A549 (cell line): ENCODE measurements at regions not wholly inside any gene's neighbourhood (a gene's known extent, or its start where the extent isn't known, plus 50 kb on each side); places are given as distances from the start of the nearest gene placed in this dataset.

Experiments used
- ATAC-seq, 2 experiments: fragments of 200-7000 bp in 1 of 2; fragments of >200 bp in 1 of 2; cut with Nextera tagmentation in 1 of 2; cut with Tn5 transposase in 1 of 2; 3 replicates each; pipeline versions ENCODE4 v1.8.0 to v1.9.1; 2018 to 2020; ENCODE audit warnings: mild to moderate bottlenecking in 1 of 2, moderate library complexity in 1 of 2
- CTCF ChIA-PET: fragments of 300-600 bp; sonication (Branson Sonifier 250); formaldehyde crosslinking; extraction: SDS; loops from one replicate; lab custom pipeline; 2021; ENCODE audit warnings: antibody characterized with exemption, inconsistent platforms; lab: Yijun Ruan, JAX
- POLR2A ChIA-PET: fragments of 350-600 bp; formaldehyde crosslinking; extraction: SDS; loops from one replicate; lab custom pipeline; 2021; ENCODE audit warnings: antibody characterized with exemption, inconsistent platforms; lab: Yijun Ruan, JAX
- DNase-seq, 2 experiments: peaks; one replicate each; pipeline versions ENCODE4 v3.0.0 to v3.0.0-alpha.2; 2011 to 2016; ENCODE audit warnings: low read depth in 1 of 2, low spot score in 1 of 2
- FAIRE-seq: peaks from 2 replicates; lab custom pipeline; 2011; peaks lifted over from hg19 to GRCh38; lab: Jason Lieb, UNC
- H3K27ac ChIP-seq, 2 experiments: fragments of >200 bp; sonication (Bioruptor Twin); formaldehyde crosslinking; 3 replicates each; pipeline ENCODE4 v1.5.1; 2016 to 2017
- H3K4me1 ChIP-seq: fragments of >200 bp; sonication (Bioruptor Twin); formaldehyde crosslinking; 3 replicates; pipeline ENCODE4 v1.6.1; 2016
- H3K4me2 ChIP-seq: fragments of >200 bp; sonication (Bioruptor Twin); formaldehyde crosslinking; 3 replicates; pipeline ENCODE4 v1.6.1; 2016
- H3K4me3 ChIP-seq: fragments of >200 bp; sonication (Bioruptor Twin); formaldehyde crosslinking; 3 replicates; pipeline ENCODE4 v1.5.1; 2016
- H3K9me3 ChIP-seq: fragments of >200 bp; sonication (Bioruptor Twin); formaldehyde crosslinking; 3 replicates; pipeline ENCODE4 v1.6.1; 2016
- BHLHE40 ChIP-seq: IDR thresholded peaks from 2 replicates; pipeline ENCODE4 v1.6.1; 2012; ENCODE audit warnings: low read depth, low read length, inconsistent platforms
- CBX2 ChIP-seq: fragments of 200-600 bp; sonication (generic); IDR thresholded peaks from 2 replicates; pipeline ENCODE4 v1.6.1; 2016; ENCODE audit warnings: low read depth, mild to moderate bottlenecking, borderline replicate concordance
- CEBPB ChIP-seq, 2 experiments: fragments of >200 bp in 1 of 2; sonication (Bioruptor Twin) in 1 of 2; formaldehyde crosslinking in 1 of 2; IDR thresholded peaks; 2 replicates each; pipeline ENCODE4 v1.6.1; 2012 to 2016
- E2F6 ChIP-seq: IDR thresholded peaks from 2 replicates; pipeline ENCODE4 v1.6.1; 2012; ENCODE audit warnings: low read depth, borderline replicate concordance
- EHF ChIP-seq: fragments of 250-450 bp; sonication (Bioruptor Pico); IDR thresholded peaks from 2 replicates; pipeline ENCODE4 v1.5.0; 2020; ENCODE audit warnings: mild to moderate bottlenecking
- EP300 ChIP-seq, 2 experiments: fragments of >200 bp; sonication (Bioruptor Twin); formaldehyde crosslinking; IDR thresholded peaks; 2 replicates in 1 of 2; 3 replicates in 1 of 2; pipeline ENCODE4 v1.6.1; 2016 to 2017
- ESRRA ChIP-seq: fragments of 150-350 bp; IDR thresholded peaks from 2 replicates; pipeline ENCODE4 v1.6.1; 2014; ENCODE audit warnings: mild to moderate bottlenecking, low read length, borderline replicate concordance
- FOSL2 ChIP-seq, 2 experiments: fragments of 450-650 bp in 1 of 2; fragments of >200 bp in 1 of 2; sonication (Bioruptor Twin) in 1 of 2; formaldehyde crosslinking; IDR thresholded peaks; 2 replicates each; pipeline versions ENCODE4 v1.5.0 to v1.6.1; 2016 to 2020; ENCODE audit warnings: mild to moderate bottlenecking in 1 of 2, moderate library complexity in 1 of 2
- HDAC2 ChIP-seq: fragments of 200-600 bp; sonication (generic); IDR thresholded peaks from 2 replicates; pipeline ENCODE4 v1.6.1; 2016
- HEYL ChIP-seq: fragments of 250-450 bp; sonication (Bioruptor Pico); IDR thresholded peaks from 2 replicates; pipeline ENCODE4 v1.8.0; 2021; ENCODE audit warnings: mild to moderate bottlenecking, moderate library complexity
- HOXB5 ChIP-seq: fragments of 250-450 bp; sonication (Bioruptor Pico); IDR thresholded peaks from 2 replicates; pipeline ENCODE4 v1.5.0; 2020; ENCODE audit warnings: mild to moderate bottlenecking, moderate library complexity
- JUN ChIP-seq, 2 experiments: fragments of >200 bp; sonication (Bioruptor Twin); formaldehyde crosslinking; IDR thresholded peaks; 2 replicates in 1 of 2; 3 replicates in 1 of 2; pipeline ENCODE4 v1.6.1; 2016 to 2017
- KDM5A ChIP-seq: fragments of 200-600 bp; sonication (generic); IDR thresholded peaks from 2 replicates; pipeline ENCODE4 v1.6.1; 2016; ENCODE audit warnings: antibody characterized with exemption, mild to moderate bottlenecking
- MYC ChIP-seq: IDR thresholded peaks from 2 replicates; pipeline ENCODE4 v1.6.1; 2012; ENCODE audit warnings: mild to moderate bottlenecking, inconsistent platforms, low read length, improper control_type of control experiment, borderline replicate concordance
- NFE2L2 ChIP-seq: fragments of 150-350 bp; conservative IDR thresholded peaks from 2 replicates; pipeline ENCODE4 v1.6.1; 2014; ENCODE audit warnings: low read length
- NPAS2 ChIP-seq: fragments of 250-450 bp; sonication (Bioruptor Pico); IDR thresholded peaks from 2 replicates; pipeline ENCODE4 v1.8.0; 2022; ENCODE audit warnings: mild to moderate bottlenecking, moderate library complexity, borderline replicate concordance
- NR3C1 ChIP-seq: fragments of >200 bp; sonication (Bioruptor Twin); formaldehyde crosslinking; IDR thresholded peaks from 3 replicates; pipeline ENCODE4 v1.6.1; 2017
- PHF8 ChIP-seq: fragments of 200-600 bp; sonication (generic); IDR thresholded peaks from 2 replicates; pipeline ENCODE4 v1.6.1; 2016; ENCODE audit warnings: low read depth, mild to moderate bottlenecking, antibody characterized with exemption, moderate library complexity, borderline replicate concordance
- POLR2A ChIP-seq: IDR thresholded peaks from 2 replicates; pipeline ENCODE4 v1.6.1; 2012; ENCODE audit warnings: mild to moderate bottlenecking, low read length
- POLR2AphosphoS2 ChIP-seq: conservative IDR thresholded peaks from 2 replicates; pipeline ENCODE4 v1.6.1; 2012; ENCODE audit warnings: low read length, improper control_type of control experiment, inconsistent platforms
- RARB ChIP-seq: fragments of 250-450 bp; sonication (Bioruptor Pico); IDR thresholded peaks from 2 replicates; pipeline ENCODE4 v1.8.0; 2021; ENCODE audit warnings: mild to moderate bottlenecking, moderate library complexity
- SMC3 ChIP-seq: fragments of >200 bp; sonication (Bioruptor Twin); formaldehyde crosslinking; IDR thresholded peaks from 3 replicates; pipeline ENCODE4 v1.6.1; 2018; ENCODE audit warnings: inconsistent platforms
- TFCP2L1 ChIP-seq: fragments of 250-450 bp; sonication (Bioruptor Pico); IDR thresholded peaks from 2 replicates; pipeline ENCODE4 v1.5.0; 2021; ENCODE audit warnings: mild to moderate bottlenecking
- ZNF302 ChIP-seq: fragments of 250-450 bp; sonication (Bioruptor Pico); IDR thresholded peaks from 2 replicates; pipeline ENCODE4 v1.9.0; 2021; ENCODE audit warnings: inconsistent platforms, mild to moderate bottlenecking, moderate library complexity
- ZSCAN20 ChIP-seq: fragments of 250-450 bp; sonication (Bioruptor Pico); IDR thresholded peaks from 2 replicates; pipeline ENCODE4 v1.8.0; 2022; ENCODE audit warnings: mild to moderate bottlenecking, moderate library complexity
- WGBS: methylation state at CpG from one replicate; pipeline ENCODE4 v1.1.6; 2017; ENCODE audit errors: missing lambda C conversion rate; 5-methylcytosine and 5-hydroxymethylcytosine counted together
- TF ChIP-seq, protein P1 (sequence below): fragments of >200 bp; sonication (Bioruptor Twin); formaldehyde crosslinking; IDR thresholded peaks from 3 replicates; pipeline ENCODE4 v1.5.1; 2016
- TF ChIP-seq, protein P2 (sequence below): fragments of 250-450 bp; sonication (Bioruptor Pico); IDR thresholded peaks from 2 replicates; pipeline ENCODE4 v1.5.0; 2020; ENCODE audit warnings: low read depth, mild to moderate bottlenecking, moderate library complexity

DNA sequence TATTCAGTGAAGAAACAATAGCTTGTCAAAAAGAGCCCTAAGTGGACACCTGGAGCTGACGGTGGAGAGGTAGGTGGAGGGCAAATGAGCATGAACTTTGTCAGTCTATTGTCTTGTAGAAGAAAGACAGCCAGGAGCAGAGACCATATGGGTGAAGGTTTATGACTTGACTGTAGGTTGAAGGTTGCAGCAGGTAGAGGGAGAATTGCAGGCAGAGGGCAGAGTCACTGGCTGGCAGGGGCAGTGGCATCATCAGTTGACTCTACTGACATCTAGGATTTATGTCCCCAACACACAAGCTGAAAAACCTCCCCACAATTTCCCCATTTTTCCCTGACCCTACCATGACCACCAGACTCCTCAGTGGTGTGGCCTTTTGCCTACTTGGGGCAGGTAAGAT lies 243.6 kb upstream of the PRSS58 start:
- FAIRE-seq = no peak

GRCh38 chr7:142500366-142500765 lies 242.5 kb upstream of the PRSS58 start:
- Histone ChIP-seq H3K4me3 (no peak overlapping the region), H3K4me2 (no peak overlapping the region), H3K4me1 (no peaks in the 10 kb centered on the region), H3K27ac (no peak overlapping the region), H3K9me3 (no peaks in the 10 kb centered on the region)
- no peak for DNase-seq
- WGBS = 3% methylated on average over 4 of the region's 4 CpGs
- ChIA-PET CTCF (interaction anchor here (1.5 to 3.4 kb wide), 6 partner anchors 15 to 311 kb away, joined by 3 to 14 read pairs (median 8); no protein-coding TSS in a partner anchor), POLR2A (no interaction called here)
- no peak for FAIRE-seq
- no peak for ATAC-seq
- TF ChIP-seq CEBPB (IDR thresholded peaks at IDR 0.05) (no peak), ESRRA (no peak), POLR2A (no peak), ZNF302 (CRISPR knock-in tag) (no peak)

More for the DNA sequence above, 243.6 kb upstream of the PRSS58 start:
- ChIA-PET POLR2A (no interaction called here), CTCF (interaction anchor here (1.4 to 3.4 kb wide), 7 partner anchors 14 to 309 kb away, joined by 4 to 14 read pairs (median 6); no protein-coding TSS in a partner anchor)
- TF ChIP-seq, protein P1, sequence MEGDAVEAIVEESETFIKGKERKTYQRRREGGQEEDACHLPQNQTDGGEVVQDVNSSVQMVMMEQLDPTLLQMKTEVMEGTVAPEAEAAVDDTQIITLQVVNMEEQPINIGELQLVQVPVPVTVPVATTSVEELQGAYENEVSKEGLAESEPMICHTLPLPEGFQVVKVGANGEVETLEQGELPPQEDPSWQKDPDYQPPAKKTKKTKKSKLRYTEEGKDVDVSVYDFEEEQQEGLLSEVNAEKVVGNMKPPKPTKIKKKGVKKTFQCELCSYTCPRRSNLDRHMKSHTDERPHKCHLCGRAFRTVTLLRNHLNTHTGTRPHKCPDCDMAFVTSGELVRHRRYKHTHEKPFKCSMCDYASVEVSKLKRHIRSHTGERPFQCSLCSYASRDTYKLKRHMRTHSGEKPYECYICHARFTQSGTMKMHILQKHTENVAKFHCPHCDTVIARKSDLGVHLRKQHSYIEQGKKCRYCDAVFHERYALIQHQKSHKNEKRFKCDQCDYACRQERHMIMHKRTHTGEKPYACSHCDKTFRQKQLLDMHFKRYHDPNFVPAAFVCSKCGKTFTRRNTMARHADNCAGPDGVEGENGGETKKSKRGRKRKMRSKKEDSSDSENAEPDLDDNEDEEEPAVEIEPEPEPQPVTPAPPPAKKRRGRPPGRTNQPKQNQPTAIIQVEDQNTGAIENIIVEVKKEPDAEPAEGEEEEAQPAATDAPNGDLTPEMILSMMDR = no peak
- TF ChIP-seq ZSCAN20 (CRISPR knock-in tag) = no peak
- TF ChIP-seq PHF8 = no peak
- TF ChIP-seq POLR2AphosphoS2 = no peak
- TF ChIP-seq E2F6 = no peak
- no peak for TF ChIP-seq BHLHE40
- no peak for TF ChIP-seq SMC3
- no peak for TF ChIP-seq EHF
- Histone ChIP-seq H3K27ac (no peak overlapping the region), H3K9me3 (no peaks in the 10 kb centered on the region), H3K4me3 (no peak overlapping the region), H3K4me1 (no peaks in the 10 kb centered on the region), H3K4me2 (no peak overlapping the region)
- DNase-seq (no peak), ATAC-seq (no peak)
- 0% methylated on average over 1 of the region's 1 CpG for WGBS

DNA sequence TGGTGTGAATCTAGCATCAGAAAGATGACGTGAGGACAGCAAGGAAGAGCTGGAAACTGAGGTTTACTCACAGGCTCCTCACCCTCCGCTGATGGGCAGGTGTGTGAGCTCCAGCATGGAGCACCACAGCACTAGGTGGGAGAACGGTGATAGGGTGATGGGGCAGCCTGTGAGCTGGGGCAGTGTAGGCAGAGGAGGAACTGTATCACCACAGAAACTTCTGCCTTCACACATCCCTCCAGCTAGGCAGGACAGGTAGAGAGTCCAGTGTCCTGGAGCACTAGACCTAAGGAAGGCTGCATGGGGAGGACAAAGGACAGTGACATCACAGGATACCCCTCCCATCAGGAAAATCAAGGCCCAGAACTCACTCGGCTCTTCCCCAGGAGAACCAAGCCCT lies 241.8 kb upstream of the PRSS58 start:
- Histone ChIP-seq H3K4me2 (no peak overlapping the region), H3K27ac (no peak overlapping the region), H3K9me3 (no peaks in the 10 kb centered on the region), H3K4me1 (no peaks in the 10 kb centered on the region), H3K4me3 (no peak overlapping the region)
- ATAC-seq = no peak
- no peak for DNase-seq
- CTCF ChIA-PET = interaction anchor here (1.8 to 3.4 kb wide), 3 partner anchors 21 to 311 kb away, joined by 3 to 14 read pairs (median 12); no protein-coding TSS in a partner anchor
- POLR2A ChIA-PET = no interaction called here
- 2% methylated on average over 3 of the region's 4 CpGs for WGBS
- TF ChIP-seq PHF8 = no peak
- TF ChIP-seq, protein P2, sequence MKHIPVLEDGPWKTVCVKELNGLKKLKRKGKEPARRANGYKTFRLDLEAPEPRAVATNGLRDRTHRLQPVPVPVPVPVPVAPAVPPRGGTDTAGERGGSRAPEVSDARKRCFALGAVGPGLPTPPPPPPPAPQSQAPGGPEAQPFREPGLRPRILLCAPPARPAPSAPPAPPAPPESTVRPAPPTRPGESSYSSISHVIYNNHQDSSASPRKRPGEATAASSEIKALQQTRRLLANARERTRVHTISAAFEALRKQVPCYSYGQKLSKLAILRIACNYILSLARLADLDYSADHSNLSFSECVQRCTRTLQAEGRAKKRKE (CRISPR knock-in tag) = no peak
- no peak for TF ChIP-seq TFCP2L1
- TF ChIP-seq EP300 (IDR thresholded peaks at IDR 0.05) = no peak
- TF ChIP-seq CEBPB (IDR thresholded peaks at IDR 0.05) = no peak
- no peak for TF ChIP-seq KDM5A
- no peak for TF ChIP-seq NPAS2 (CRISPR knock-in tag)
- TF ChIP-seq CBX2 = no peak
- TF ChIP-seq POLR2A = no peak
- no peak for TF ChIP-seq RARB
- no peak for TF ChIP-seq HDAC2
- TF ChIP-seq, protein P1 = no peak
- TF ChIP-seq NR3C1 = no peak
- no peak for TF ChIP-seq HOXB5
- no peak for TF ChIP-seq MYC
- no peak for TF ChIP-seq FOSL2 (IDR thresholded peaks at IDR 0.05)
- no peak for TF ChIP-seq FOSL2 (CRISPR knock-in tag; IDR thresholded peaks at IDR 0.05)
- no peak for TF ChIP-seq NFE2L2
- TF ChIP-seq JUN (IDR thresholded peaks at IDR 0.05) = no peak
- TF ChIP-seq HEYL = no peak
- no peak for FAIRE-seq
